Liver (tissue), 3 donors: ENCODE measurements at regions not wholly inside any gene's neighbourhood (a gene's known extent, or its start where the extent isn't known, plus 50 kb on each side); places are given as distances from the start of the nearest gene placed in this dataset.

Experiments
- ATF3 ChIP-seq: IDR thresholded peaks from 2 replicates; pipeline ENCODE4 v1.6.1; 2016; ENCODE audit warnings: antibody characterized with exemption
- FOXA2 ChIP-seq: IDR thresholded peaks from 2 replicates; pipeline ENCODE4 v1.6.1; 2016; ENCODE audit warnings: antibody characterized with exemption
- GABPA ChIP-seq, 2 donors: IDR thresholded peaks in 1 of 2; conservative IDR thresholded peaks in 1 of 2; 2 replicates each; pipeline ENCODE4 v1.6.1; 2016; ENCODE audit warnings: antibody characterized with exemption in 2 of 2, mild to moderate bottlenecking in 1 of 2, moderate library complexity in 1 of 2
- JUND ChIP-seq, 2 donors: IDR thresholded peaks; 2 replicates each; pipeline ENCODE4 v1.6.1; 2016; ENCODE audit warnings: antibody characterized with exemption in 2 of 2
- RAD21 ChIP-seq, 2 donors: IDR thresholded peaks; 2 replicates each; pipeline ENCODE4 v1.6.1; 2016; ENCODE audit warnings: antibody characterized with exemption in 2 of 2, mild to moderate bottlenecking in 2 of 2
- TAF1 ChIP-seq: conservative IDR thresholded peaks from 2 replicates; pipeline ENCODE4 v1.6.1; 2016; ENCODE audit warnings: antibody characterized with exemption, mild to moderate bottlenecking
- YY1 ChIP-seq: IDR thresholded peaks from 2 replicates; pipeline ENCODE4 v1.6.1; 2016; ENCODE audit warnings: antibody characterized with exemption, mild to moderate bottlenecking
- TF ChIP-seq, protein P1 (sequence below): fragments of 150-350 bp; IDR thresholded peaks from 2 replicates; pipeline ENCODE4 v1.5.1; 2017; ENCODE audit warnings: improper control_type of control experiment, low read depth, low read length; ENCODE audit not compliant: missing input control
- TF ChIP-seq, protein P2 (sequence below): IDR thresholded peaks from 2 replicates; pipeline ENCODE4 v1.6.1; 2016; ENCODE audit warnings: antibody characterized with exemption, mild to moderate bottlenecking
- TF ChIP-seq, protein P3 (sequence below): IDR thresholded peaks from 2 replicates; pipeline ENCODE4 v1.6.1; 2016; ENCODE audit warnings: antibody characterized with exemption
- donor health status: healthy.
- donor health status: healthy.

- TF ChIP-seq YY1 (no peak), GABPA (IDR thresholded peaks at IDR 0.05 in 1 of 2, conservative IDR thresholded peaks at IDR 0.05 in 1 of 2) (no peak), JUND (IDR thresholded peaks at IDR 0.05) (no peak), TAF1 (no peak), ATF3 (no peak), RAD21 (IDR thresholded peaks at IDR 0.05) (no peak), FOXA2 (no peak)
- TF ChIP-seq, protein P1, sequence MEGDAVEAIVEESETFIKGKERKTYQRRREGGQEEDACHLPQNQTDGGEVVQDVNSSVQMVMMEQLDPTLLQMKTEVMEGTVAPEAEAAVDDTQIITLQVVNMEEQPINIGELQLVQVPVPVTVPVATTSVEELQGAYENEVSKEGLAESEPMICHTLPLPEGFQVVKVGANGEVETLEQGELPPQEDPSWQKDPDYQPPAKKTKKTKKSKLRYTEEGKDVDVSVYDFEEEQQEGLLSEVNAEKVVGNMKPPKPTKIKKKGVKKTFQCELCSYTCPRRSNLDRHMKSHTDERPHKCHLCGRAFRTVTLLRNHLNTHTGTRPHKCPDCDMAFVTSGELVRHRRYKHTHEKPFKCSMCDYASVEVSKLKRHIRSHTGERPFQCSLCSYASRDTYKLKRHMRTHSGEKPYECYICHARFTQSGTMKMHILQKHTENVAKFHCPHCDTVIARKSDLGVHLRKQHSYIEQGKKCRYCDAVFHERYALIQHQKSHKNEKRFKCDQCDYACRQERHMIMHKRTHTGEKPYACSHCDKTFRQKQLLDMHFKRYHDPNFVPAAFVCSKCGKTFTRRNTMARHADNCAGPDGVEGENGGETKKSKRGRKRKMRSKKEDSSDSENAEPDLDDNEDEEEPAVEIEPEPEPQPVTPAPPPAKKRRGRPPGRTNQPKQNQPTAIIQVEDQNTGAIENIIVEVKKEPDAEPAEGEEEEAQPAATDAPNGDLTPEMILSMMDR: no peak
- TF ChIP-seq, protein P2, sequence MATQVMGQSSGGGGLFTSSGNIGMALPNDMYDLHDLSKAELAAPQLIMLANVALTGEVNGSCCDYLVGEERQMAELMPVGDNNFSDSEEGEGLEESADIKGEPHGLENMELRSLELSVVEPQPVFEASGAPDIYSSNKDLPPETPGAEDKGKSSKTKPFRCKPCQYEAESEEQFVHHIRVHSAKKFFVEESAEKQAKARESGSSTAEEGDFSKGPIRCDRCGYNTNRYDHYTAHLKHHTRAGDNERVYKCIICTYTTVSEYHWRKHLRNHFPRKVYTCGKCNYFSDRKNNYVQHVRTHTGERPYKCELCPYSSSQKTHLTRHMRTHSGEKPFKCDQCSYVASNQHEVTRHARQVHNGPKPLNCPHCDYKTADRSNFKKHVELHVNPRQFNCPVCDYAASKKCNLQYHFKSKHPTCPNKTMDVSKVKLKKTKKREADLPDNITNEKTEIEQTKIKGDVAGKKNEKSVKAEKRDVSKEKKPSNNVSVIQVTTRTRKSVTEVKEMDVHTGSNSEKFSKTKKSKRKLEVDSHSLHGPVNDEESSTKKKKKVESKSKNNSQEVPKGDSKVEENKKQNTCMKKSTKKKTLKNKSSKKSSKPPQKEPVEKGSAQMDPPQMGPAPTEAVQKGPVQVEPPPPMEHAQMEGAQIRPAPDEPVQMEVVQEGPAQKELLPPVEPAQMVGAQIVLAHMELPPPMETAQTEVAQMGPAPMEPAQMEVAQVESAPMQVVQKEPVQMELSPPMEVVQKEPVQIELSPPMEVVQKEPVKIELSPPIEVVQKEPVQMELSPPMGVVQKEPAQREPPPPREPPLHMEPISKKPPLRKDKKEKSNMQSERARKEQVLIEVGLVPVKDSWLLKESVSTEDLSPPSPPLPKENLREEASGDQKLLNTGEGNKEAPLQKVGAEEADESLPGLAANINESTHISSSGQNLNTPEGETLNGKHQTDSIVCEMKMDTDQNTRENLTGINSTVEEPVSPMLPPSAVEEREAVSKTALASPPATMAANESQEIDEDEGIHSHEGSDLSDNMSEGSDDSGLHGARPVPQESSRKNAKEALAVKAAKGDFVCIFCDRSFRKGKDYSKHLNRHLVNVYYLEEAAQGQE: no peak
- TF ChIP-seq, protein P3, sequence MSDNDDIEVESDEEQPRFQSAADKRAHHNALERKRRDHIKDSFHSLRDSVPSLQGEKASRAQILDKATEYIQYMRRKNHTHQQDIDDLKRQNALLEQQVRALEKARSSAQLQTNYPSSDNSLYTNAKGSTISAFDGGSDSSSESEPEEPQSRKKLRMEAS: no peak
Measured at GRCh38 chr12:59500335-59500734, 95.5 kb upstream of the SLC16A7 start.
